Large intestine (tissue), 3 donors: ENCODE measurements at regions not wholly inside any gene's neighbourhood (a gene's known extent, or its start where the extent isn't known, plus 50 kb on each side); places are given as distances from the start of the nearest gene placed in this dataset.

ENCODE experiments used
- DNase-seq, 2 donors: peaks; one replicate each; pipeline versions ENCODE4 v3.0.0 to v3.0.0-alpha.2; 2013
- H3K27ac ChIP-seq: one replicate; pipeline ENCODE4 v1.5.1; 2013; ENCODE audit warnings: low read length
- H3K27me3 ChIP-seq: 2 replicates; pipeline ENCODE4 v1.6.1; 2013; ENCODE audit warnings: low read length; ENCODE audit not compliant: control insufficient read depth, insufficient read depth
- H3K36me3 ChIP-seq: 2 replicates; pipeline ENCODE4 v1.6.1; 2013; ENCODE audit warnings: low read length; ENCODE audit not compliant: control insufficient read depth, insufficient read depth
- H3K4me1 ChIP-seq: one replicate; pipeline ENCODE4 v1.6.1; 2013; ENCODE audit warnings: low read length; ENCODE audit not compliant: control insufficient read depth, insufficient read depth
- H3K4me3 ChIP-seq: one replicate; pipeline ENCODE4 v1.5.1; 2013; ENCODE audit warnings: low read length
- H3K9me3 ChIP-seq: one replicate; pipeline ENCODE4 v1.6.1; 2013; ENCODE audit warnings: mild to moderate bottlenecking, low read depth, low read length, moderate library complexity; ENCODE audit not compliant: control insufficient read depth
- WGBS: methylation state at CpG from one replicate; pipeline ENCODE4 v1.1.5; 2013; ENCODE audit warnings: low lambda C conversion rate; ENCODE audit not compliant: insufficient coverage; 5-methylcytosine and 5-hydroxymethylcytosine counted together

DNA sequence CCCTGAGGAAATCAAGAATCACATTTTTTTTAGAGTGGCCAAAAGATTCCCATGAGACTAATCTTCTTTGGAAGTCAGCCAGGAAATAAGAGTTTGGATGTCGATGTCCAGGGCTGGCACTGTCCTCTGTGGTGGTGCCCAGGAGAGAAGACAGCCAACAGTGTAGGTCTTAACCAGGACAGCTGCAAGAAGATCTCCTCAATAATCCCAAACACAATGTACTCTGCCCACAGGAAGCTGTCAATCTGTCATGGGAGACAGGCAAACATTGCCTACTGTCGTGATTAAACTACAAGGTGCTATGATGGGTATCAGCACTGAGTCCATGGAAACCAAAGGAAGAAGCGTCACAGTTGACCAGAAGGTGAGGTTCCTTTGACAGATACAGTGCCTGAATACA lies 174.1 kb downstream of the PIK3R1 start:
- no peaks in the 10 kb centered on the region for H3K4me1 ChIP-seq
- no peak for DNase-seq
- no CpG with 5 or more reads among the region's 3 CpGs for WGBS

DNA sequence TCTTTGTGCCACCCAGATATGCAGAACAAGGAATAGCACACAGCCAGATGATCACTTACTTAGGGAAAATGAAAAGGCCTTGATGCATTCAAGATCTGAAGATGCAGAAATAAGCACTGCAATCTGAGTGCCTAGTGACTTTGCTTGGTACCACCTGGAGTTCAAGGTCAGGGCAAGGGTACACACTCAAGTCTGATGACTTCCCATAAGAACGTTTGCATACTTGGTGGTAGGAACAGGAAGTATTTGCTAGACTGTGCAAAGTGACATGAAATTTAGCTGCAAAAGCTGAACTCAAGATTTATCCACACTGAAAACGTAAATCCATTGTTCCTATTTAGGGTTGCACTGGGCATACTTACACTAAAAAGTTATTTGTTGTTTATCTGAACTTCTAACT lies 177.1 kb downstream of the PIK3R1 start:
- DNase-seq = no peak
- no peak overlapping the region for H3K4me3 ChIP-seq
- H3K27me3 ChIP-seq = no peaks in the 10 kb centered on the region
- no peaks in the 10 kb centered on the region for H3K9me3 ChIP-seq
- peaks cover 16% of the 10 kb centered on the region for H3K4me1 ChIP-seq
- no CpG with 5 or more reads among the region's 2 CpGs for WGBS
- H3K27ac ChIP-seq = no peak overlapping the region
- H3K36me3 ChIP-seq = no peaks in the 10 kb centered on the region

More for the DNA sequence above, 174.1 kb downstream of the PIK3R1 start:
- no peaks in the 10 kb centered on the region for H3K36me3 ChIP-seq
- no peaks in the 10 kb centered on the region for H3K9me3 ChIP-seq
- no peaks in the 10 kb centered on the region for H3K27me3 ChIP-seq
- H3K4me3 ChIP-seq = no peak overlapping the region
- H3K27ac ChIP-seq = no peak overlapping the region

DNA sequence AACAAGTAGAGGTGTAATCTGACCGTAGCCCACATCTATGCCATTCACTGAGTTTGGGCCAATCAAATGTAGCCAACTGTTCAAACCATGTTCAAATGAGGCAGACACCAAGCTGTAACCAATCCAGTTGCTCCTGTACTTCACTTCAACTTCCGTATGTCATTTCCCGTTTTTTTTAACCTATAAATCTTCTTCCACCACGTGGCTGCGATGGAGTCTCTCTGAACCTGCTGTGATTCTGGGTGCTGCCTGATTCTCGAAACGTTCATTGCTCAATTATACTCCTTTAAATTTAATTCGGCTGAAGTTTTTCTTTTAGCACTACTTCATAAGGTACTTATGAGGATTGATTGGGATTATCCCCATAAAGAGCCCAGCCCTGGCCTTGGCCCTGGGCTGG lies 179.7 kb downstream of the PIK3R1 start:
- DNase-seq = no peak
- Histone ChIP-seq H3K4me1 (peaks cover 16% of the 10 kb centered on the region), H3K36me3 (no peaks in the 10 kb centered on the region), H3K27me3 (no peaks in the 10 kb centered on the region), H3K27ac (peak overlapping the region; percentile 83), H3K4me3 (no peak overlapping the region), H3K9me3 (no peaks in the 10 kb centered on the region)
- 97% methylated on average over 5 of the region's 8 CpGs for WGBS

DNA sequence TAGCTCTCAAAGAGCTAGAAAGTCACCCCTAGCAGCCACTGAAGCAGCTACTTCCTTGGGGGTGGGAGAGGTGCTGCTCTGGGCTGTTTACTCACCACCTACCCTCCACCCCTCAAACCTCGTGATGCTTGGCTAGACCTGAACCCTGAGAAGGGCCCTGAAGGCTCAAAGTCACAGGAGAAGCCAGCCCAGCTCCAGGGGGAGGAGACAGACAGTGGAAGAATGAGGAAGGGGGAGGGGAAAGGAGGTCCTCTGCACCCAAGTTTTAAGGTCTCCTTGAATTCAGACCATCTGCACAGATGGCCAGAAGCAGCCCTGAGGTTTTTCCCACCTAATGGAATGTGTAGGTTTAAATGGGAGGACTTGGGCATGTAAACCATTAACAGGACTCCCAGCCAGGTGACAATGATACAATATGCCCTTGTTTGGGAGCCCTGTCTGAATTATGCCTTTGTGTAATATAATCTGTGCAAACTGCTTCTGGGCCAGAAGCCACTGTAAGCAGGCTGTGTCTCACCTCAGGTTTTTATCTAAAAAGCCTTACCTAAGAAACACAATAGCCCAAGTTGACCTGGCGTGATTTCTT lies 180.5 kb downstream of the PIK3R1 start:
- Histone ChIP-seq H3K27ac (peak overlapping the region; percentile 83), H3K4me1 (peaks cover 16% of the 10 kb centered on the region), H3K36me3 (no peaks in the 10 kb centered on the region), H3K9me3 (no peaks in the 10 kb centered on the region), H3K27me3 (no peaks in the 10 kb centered on the region), H3K4me3 (no peak overlapping the region)
- no CpG with 5 or more reads among the region's 2 CpGs for WGBS
- DNase-seq = peak; percentile 75 to 90

GRCh38 chr5:68396722-68397121 lies 181.2 kb downstream of the PIK3R1 start:
- Histone ChIP-seq H3K4me3 (no peak overlapping the region), H3K9me3 (no peaks in the 10 kb centered on the region), H3K4me1 (peaks cover 16% of the 10 kb centered on the region), H3K27ac (peak overlapping the region; percentile 83), H3K27me3 (no peaks in the 10 kb centered on the region), H3K36me3 (no peaks in the 10 kb centered on the region)
- DNase-seq = peak; percentile 83 to 91
- 38% methylated on average over 2 of the region's 4 CpGs for WGBS

DNA sequence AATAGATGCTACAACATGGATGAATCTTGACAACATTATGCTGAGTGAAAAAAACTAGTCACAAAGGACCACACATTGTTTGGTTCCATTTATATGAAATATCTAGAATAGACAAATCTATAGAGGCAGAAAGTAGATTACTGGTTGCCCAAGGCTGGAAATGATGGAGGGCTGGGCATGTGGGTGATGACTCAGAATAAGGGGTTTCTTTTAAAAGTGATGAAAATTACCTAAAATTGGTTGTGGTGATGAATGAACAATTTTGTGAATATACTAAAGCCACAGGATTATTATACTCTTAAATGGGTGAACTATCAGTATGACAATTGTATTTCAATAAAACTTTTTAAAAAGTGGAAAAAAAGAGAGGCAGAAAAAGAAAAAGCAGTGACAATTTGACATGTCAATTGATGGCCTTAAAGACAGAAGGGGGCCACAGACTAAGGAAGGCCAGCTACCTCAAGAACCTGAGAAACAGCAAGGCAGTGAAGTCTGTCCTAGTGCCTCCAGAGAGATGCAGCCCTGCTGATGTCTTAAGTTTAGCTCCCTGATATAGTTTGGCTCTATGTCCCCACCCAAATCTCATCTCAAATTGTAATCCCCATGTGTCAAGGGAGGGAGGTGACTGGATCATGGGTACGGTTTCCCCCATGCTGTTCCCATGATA lies 182.7 kb downstream of the PIK3R1 start:
- H3K9me3 ChIP-seq = no peaks in the 10 kb centered on the region
- H3K4me3 ChIP-seq = no peak overlapping the region
- peaks cover 16% of the 10 kb centered on the region for H3K4me1 ChIP-seq
- H3K36me3 ChIP-seq = no peaks in the 10 kb centered on the region
- H3K27ac ChIP-seq = no peak overlapping the region
- WGBS = no CpG with 5 or more reads among the region's 1 CpG
- H3K27me3 ChIP-seq = no peaks in the 10 kb centered on the region
- no peak for DNase-seq

DNA sequence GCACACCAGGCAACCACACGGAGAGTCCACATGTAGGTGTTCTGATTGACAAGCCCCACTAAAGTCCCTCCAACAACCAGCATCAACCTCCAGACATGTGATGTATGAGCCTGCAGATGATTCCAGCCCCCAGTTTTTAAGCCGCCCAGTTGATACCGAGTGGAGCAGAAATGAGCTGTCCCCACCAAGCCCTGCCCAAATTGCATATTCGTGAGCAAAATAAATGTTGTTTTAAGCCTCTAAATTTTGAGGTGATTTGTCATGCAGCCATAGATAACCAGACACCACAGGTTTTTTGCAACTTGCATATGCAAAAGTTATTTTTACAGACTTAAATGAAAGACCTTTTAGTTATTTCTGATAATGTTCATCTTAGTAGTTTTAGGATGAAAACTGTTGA lies 187.7 kb downstream of the PIK3R1 start:
- Histone ChIP-seq H3K27ac (no peak overlapping the region), H3K9me3 (no peaks in the 10 kb centered on the region), H3K4me3 (no peak overlapping the region), H3K4me1 (peaks cover 12% of the 10 kb centered on the region), H3K36me3 (no peaks in the 10 kb centered on the region), H3K27me3 (no peaks in the 10 kb centered on the region)
- no CpG with 5 or more reads among the region's 4 CpGs for WGBS
- DNase-seq = no peak

GRCh38 chr5:68404246-68404645 lies 188.7 kb downstream of the PIK3R1 start:
- Histone ChIP-seq H3K9me3 (no peaks in the 10 kb centered on the region), H3K36me3 (no peaks in the 10 kb centered on the region), H3K27me3 (no peaks in the 10 kb centered on the region), H3K4me1 (peaks cover 12% of the 10 kb centered on the region), H3K27ac (peak overlapping the region; percentile 55), H3K4me3 (no peak overlapping the region)
- DNase-seq = no peak

GRCh38 chr5:68405026-68405684 lies 189.6 kb downstream of the PIK3R1 start:
- H3K4me3 ChIP-seq = no peak overlapping the region
- no peaks in the 10 kb centered on the region for H3K27me3 ChIP-seq
- H3K9me3 ChIP-seq = no peaks in the 10 kb centered on the region
- WGBS = no CpG with 5 or more reads among the region's 1 CpG
- peak overlapping the region; percentile 55 for H3K27ac ChIP-seq
- no peaks in the 10 kb centered on the region for H3K36me3 ChIP-seq
- peaks cover 12% of the 10 kb centered on the region for H3K4me1 ChIP-seq
- peak; percentile 82 to 89 for DNase-seq

DNA sequence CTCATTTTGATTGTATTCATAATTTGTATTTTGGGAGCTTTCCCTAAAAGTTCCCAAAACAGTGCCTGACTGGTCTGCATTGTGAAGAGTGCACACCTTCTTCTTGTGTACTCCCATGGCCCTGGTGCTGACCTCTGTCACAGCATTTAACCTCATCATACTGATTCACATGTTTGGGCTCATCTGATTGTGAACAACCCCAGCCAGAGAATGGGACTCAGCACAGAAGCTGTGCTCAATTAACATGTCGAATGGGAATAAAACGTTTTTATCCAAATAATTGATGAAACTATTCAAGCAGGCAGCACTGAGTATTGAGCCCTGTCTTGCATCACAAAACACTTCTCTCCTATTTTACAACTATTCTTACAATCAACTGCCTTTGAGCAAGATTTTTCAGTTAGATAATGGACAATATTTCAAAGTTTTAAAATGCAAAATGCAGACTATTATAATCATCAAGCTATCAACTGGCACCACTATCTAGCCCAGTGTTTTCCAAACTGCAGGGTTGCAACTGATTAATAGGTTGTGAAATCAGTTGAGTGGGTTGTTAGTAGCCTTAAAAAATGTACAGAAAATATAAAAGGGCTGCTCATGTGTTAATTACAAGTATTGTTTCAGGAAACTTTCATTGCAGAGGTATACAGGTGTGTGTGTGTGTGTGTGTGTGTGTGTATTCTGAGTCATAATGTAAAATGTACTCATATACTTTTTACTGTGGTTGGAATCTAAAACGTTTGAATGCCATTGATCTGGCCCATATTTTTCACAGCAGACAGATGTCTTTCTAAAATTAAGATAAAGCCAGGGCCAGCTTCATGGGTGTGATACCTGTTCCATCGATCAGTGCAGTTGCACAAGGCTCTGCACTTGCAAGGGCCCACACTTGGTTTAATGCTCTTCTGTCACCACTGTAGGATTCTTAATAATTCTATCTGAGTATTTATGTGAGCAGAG lies 190.5 kb downstream of the PIK3R1 start:
- H3K4me1 ChIP-seq = peaks cover 12% of the 10 kb centered on the region
- DNase-seq = no peak
- no peak overlapping the region for H3K4me3 ChIP-seq
- H3K27me3 ChIP-seq = no peaks in the 10 kb centered on the region
- no CpG with 5 or more reads among the region's 4 CpGs for WGBS
- H3K36me3 ChIP-seq = no peaks in the 10 kb centered on the region
- peak overlapping the region; percentile 14 for H3K27ac ChIP-seq
- no peaks in the 10 kb centered on the region for H3K9me3 ChIP-seq
